ENCODE measurements at regions not wholly inside any gene's neighbourhood (a gene's known extent, or its start where the extent isn't known, plus 50 kb on each side); places are given as distances from the start of the nearest gene placed in this dataset.
"Not testable (repeated sequence)": the region's sequence is repeated elsewhere in the genome, so short reads cannot be mapped to it uniquely, and the experiment has no call there.

- H3K4me3 ChIP-seq; intact Hi-C loops (cut with DNase I; ENCODE audit: low total_unique reads); DNase-seq (ENCODE audit: low spot score in 2 of 2); H3K4me1 ChIP-seq; H3K9me3 ChIP-seq; H3K27me3 ChIP-seq; H3K36me3 ChIP-seq; H3K27ac ChIP-seq: not testable (repeated sequence)
Observed at GRCh38 chr1:83395130-83395529, 603.8 kb downstream of the TTLL7 start.

GRCh38 chr1:83386946-83387345, 612.0 kb downstream of the TTLL7 start:
- H3K4me1 ChIP-seq; H3K9me3 ChIP-seq; intact Hi-C loops (cut with DNase I; ENCODE audit: low total_unique reads); H3K27me3 ChIP-seq; H3K4me3 ChIP-seq; H3K27ac ChIP-seq; H3K36me3 ChIP-seq; DNase-seq (ENCODE audit: low spot score in 2 of 2): not testable (repeated sequence)

- H3K4me3 ChIP-seq; H3K9me3 ChIP-seq; intact Hi-C loops (cut with DNase I; ENCODE audit: low total_unique reads); H3K36me3 ChIP-seq; H3K4me1 ChIP-seq; H3K27ac ChIP-seq; DNase-seq (ENCODE audit: low spot score in 2 of 2); H3K27me3 ChIP-seq: not testable (repeated sequence)
Observed at GRCh38 chr1:83383107-83383506, 615.8 kb downstream of the TTLL7 start.

- intact Hi-C loops (cut with DNase I; ENCODE audit: low total_unique reads); DNase-seq (ENCODE audit: low spot score in 2 of 2): not testable (repeated sequence)
Observed at GRCh38 chr1:83373018-83373417, 625.9 kb downstream of the TTLL7 start.

GRCh38 chr1:83369853-83370252, 629.1 kb downstream of the TTLL7 start:
- H3K9me3 ChIP-seq; intact Hi-C loops (cut with DNase I; ENCODE audit: low total_unique reads); H3K4me3 ChIP-seq; H3K27ac ChIP-seq; DNase-seq (ENCODE audit: low spot score in 2 of 2); H3K36me3 ChIP-seq; H3K4me1 ChIP-seq; H3K27me3 ChIP-seq: not testable (repeated sequence)

More at GRCh38 chr1:83373018-83373417, 625.9 kb downstream of the TTLL7 start:
- H3K36me3 ChIP-seq, H3K4me1 ChIP-seq, H3K27me3 ChIP-seq, H3K9me3 ChIP-seq, H3K27ac ChIP-seq, H3K4me3 ChIP-seq: not testable (repeated sequence)

- intact Hi-C loops (cut with DNase I; ENCODE audit: low total_unique reads); H3K27ac ChIP-seq; H3K9me3 ChIP-seq; H3K4me3 ChIP-seq; H3K36me3 ChIP-seq; DNase-seq (ENCODE audit: low spot score in 2 of 2); H3K4me1 ChIP-seq; H3K27me3 ChIP-seq: not testable (repeated sequence)
Observed at GRCh38 chr1:83365320-83365719, 633.6 kb downstream of the TTLL7 start.

GRCh38 chr1:83345375-83345774, 653.6 kb downstream of the TTLL7 start:
- intact Hi-C loops (cut with DNase I; ENCODE audit: low total_unique reads); H3K27me3 ChIP-seq; H3K36me3 ChIP-seq; H3K9me3 ChIP-seq; H3K4me3 ChIP-seq; DNase-seq (ENCODE audit: low spot score in 2 of 2); H3K27ac ChIP-seq; H3K4me1 ChIP-seq: not testable (repeated sequence)

- H3K9me3 ChIP-seq; intact Hi-C loops (cut with DNase I; ENCODE audit: low total_unique reads); H3K27me3 ChIP-seq; H3K4me1 ChIP-seq; H3K4me3 ChIP-seq; H3K36me3 ChIP-seq; H3K27ac ChIP-seq; DNase-seq (ENCODE audit: low spot score in 2 of 2): not testable (repeated sequence)
Observed at GRCh38 chr1:83343767-83344166, 655.2 kb downstream of the TTLL7 start.

- not testable (repeated sequence) for DNase-seq (ENCODE audit: low spot score in 2 of 2)
Observed at GRCh38 chr1:83342995-83343394, 655.9 kb downstream of the TTLL7 start.

GRCh38 chr1:83332308-83332707, 666.6 kb downstream of the TTLL7 start:
- DNase-seq (ENCODE audit: low spot score in 2 of 2); H3K36me3 ChIP-seq; H3K9me3 ChIP-seq; H3K27me3 ChIP-seq; H3K27ac ChIP-seq; H3K4me3 ChIP-seq; intact Hi-C loops (cut with DNase I; ENCODE audit: low total_unique reads); H3K4me1 ChIP-seq: not testable (repeated sequence)

More at GRCh38 chr1:83342995-83343394, 655.9 kb downstream of the TTLL7 start:
- H3K36me3 ChIP-seq; H3K27me3 ChIP-seq; H3K4me3 ChIP-seq; H3K9me3 ChIP-seq; intact Hi-C loops (cut with DNase I; ENCODE audit: low total_unique reads); H3K4me1 ChIP-seq; H3K27ac ChIP-seq: not testable (repeated sequence)

- intact Hi-C loops (cut with DNase I; ENCODE audit: low total_unique reads): no loop called here
- no peak for TF ChIP-seq CTCF (IDR thresholded peaks at IDR 0.05)
- TF ChIP-seq POLR2AphosphoS5 (IDR thresholded peaks at IDR 0.05): no peak
- no peak for TF ChIP-seq POLR2A (IDR thresholded peaks at IDR 0.05)
- Histone ChIP-seq H3K4me3 (no peak overlapping the region), H3K4me1 (no peaks in the 10 kb centered on the region), H3K9me3 (no peaks in the 10 kb centered on the region), H3K27me3 (no peaks in the 10 kb centered on the region), H3K27ac (no peak overlapping the region), H3K36me3 (no peaks in the 10 kb centered on the region)
- DNase-seq (ENCODE audit: low spot score in 2 of 2): no peak
Observed at GRCh38 chr1:83318366-83318765, 680.6 kb downstream of the TTLL7 start.

GRCh38 chr1:83315446-83315845, 683.5 kb downstream of the TTLL7 start:
- intact Hi-C loops (cut with DNase I; ENCODE audit: low total_unique reads); H3K27ac ChIP-seq; H3K4me1 ChIP-seq; H3K36me3 ChIP-seq; H3K4me3 ChIP-seq; H3K27me3 ChIP-seq; DNase-seq (ENCODE audit: low spot score in 2 of 2); H3K9me3 ChIP-seq: not testable (repeated sequence)

- H3K4me1 ChIP-seq; intact Hi-C loops (cut with DNase I; ENCODE audit: low total_unique reads); DNase-seq (ENCODE audit: low spot score in 2 of 2); H3K4me3 ChIP-seq; H3K9me3 ChIP-seq; H3K27me3 ChIP-seq; H3K27ac ChIP-seq; H3K36me3 ChIP-seq: not testable (repeated sequence)
Observed at GRCh38 chr1:83310161-83310560, 688.8 kb downstream of the TTLL7 start.
